Liver (tissue), 7 donors: ENCODE measurements at regions not wholly inside any gene's neighbourhood (a gene's known extent, or its start where the extent isn't known, plus 50 kb on each side); places are given as distances from the start of the nearest gene placed in this dataset.

Experiments used
- DNase-seq: peaks from one replicate; pipeline ENCODE4 v3.0.0-alpha.2; 2017; ENCODE audit warnings: low spot score
- H3K27ac ChIP-seq, 2 donors: one replicate each; pipeline ENCODE4 v1.7.0; 2013; ENCODE audit warnings: inconsistent platforms in 2 of 2, low read length in 2 of 2, control low read depth in 1 of 2, low read depth in 1 of 2, mild to moderate bottlenecking in 1 of 2
- H3K27me3 ChIP-seq, 4 donors: one replicate each; pipeline versions ENCODE4 v1.6.1 to v1.7.0; 2013; ENCODE audit warnings: low read length in 3 of 4, inconsistent platforms in 1 of 4, mild to moderate bottlenecking in 1 of 4, moderate library complexity in 1 of 4; ENCODE audit not compliant: control insufficient read depth in 4 of 4, insufficient read depth in 4 of 4
- H3K36me3 ChIP-seq, 4 donors: one replicate each; pipeline versions ENCODE4 v1.6.1 to v1.7.0; 2013; ENCODE audit warnings: low read length in 3 of 4, mild to moderate bottlenecking in 3 of 4, low read depth in 1 of 4, moderate library complexity in 1 of 4; ENCODE audit not compliant: control insufficient read depth in 4 of 4, insufficient read depth in 3 of 4
- H3K4me1 ChIP-seq, 4 donors: one replicate each; pipeline versions ENCODE4 v1.6.1 to v1.7.0; 2013; ENCODE audit warnings: low read length in 3 of 4, mild to moderate bottlenecking in 3 of 4, moderate library complexity in 1 of 4; ENCODE audit not compliant: control insufficient read depth in 4 of 4, insufficient read depth in 4 of 4
- H3K4me3 ChIP-seq, 3 donors: one replicate each; pipeline versions ENCODE4 v1.6.1 to v1.7.0; 2013; ENCODE audit warnings: low read length in 3 of 3, control low read depth in 1 of 3, low read depth in 1 of 3, mild to moderate bottlenecking in 1 of 3
- H3K9ac ChIP-seq, 2 donors: one replicate each; pipeline ENCODE4 v1.7.0; 2013; ENCODE audit warnings: low read length in 2 of 2, mild to moderate bottlenecking in 2 of 2, moderate library complexity in 2 of 2, control low read depth in 1 of 2, low read depth in 1 of 2
- H3K9me3 ChIP-seq, 4 donors: one replicate each; pipeline versions ENCODE4 v1.6.1 to v1.7.0; 2013; ENCODE audit warnings: low read length in 3 of 4; ENCODE audit not compliant: control insufficient read depth in 4 of 4
- EGR1 ChIP-seq, 2 donors: IDR thresholded peaks; 2 replicates each; pipeline ENCODE4 v1.6.1; 2016 to 2018; ENCODE audit warnings: antibody characterized with exemption in 2 of 2, low read depth in 2 of 2
- FOXA2 ChIP-seq: IDR thresholded peaks from 2 replicates; pipeline ENCODE4 v1.6.1; 2016; ENCODE audit warnings: antibody characterized with exemption
- GABPA ChIP-seq, 2 donors: IDR thresholded peaks in 1 of 2; conservative IDR thresholded peaks in 1 of 2; 2 replicates each; pipeline ENCODE4 v1.6.1; 2016; ENCODE audit warnings: antibody characterized with exemption in 2 of 2, mild to moderate bottlenecking in 1 of 2, moderate library complexity in 1 of 2
- HNF4A ChIP-seq, 2 donors: conservative IDR thresholded peaks; 2 replicates each; pipeline ENCODE4 v1.6.1; 2016; ENCODE audit warnings: antibody characterized with exemption in 2 of 2, mild to moderate bottlenecking in 2 of 2
- JUND ChIP-seq, 2 donors: IDR thresholded peaks; 2 replicates each; pipeline ENCODE4 v1.6.1; 2016; ENCODE audit warnings: antibody characterized with exemption in 2 of 2
- RAD21 ChIP-seq, 2 donors: IDR thresholded peaks; 2 replicates each; pipeline ENCODE4 v1.6.1; 2016; ENCODE audit warnings: antibody characterized with exemption in 2 of 2, mild to moderate bottlenecking in 2 of 2
- SP1 ChIP-seq: IDR thresholded peaks from 2 replicates; pipeline ENCODE4 v1.6.1; 2018; ENCODE audit warnings: antibody characterized with exemption, mild to moderate bottlenecking
- TAF1 ChIP-seq: conservative IDR thresholded peaks from 2 replicates; pipeline ENCODE4 v1.6.1; 2016; ENCODE audit warnings: antibody characterized with exemption, mild to moderate bottlenecking
- ZBTB33 ChIP-seq: IDR thresholded peaks from 2 replicates; pipeline ENCODE4 v1.6.1; 2016; ENCODE audit warnings: antibody characterized with exemption
- whole genome bisulfite sequencing: extraction: QIAGEN DNeasy Blood & Tissue Kit; methylation state at CpG from one replicate; pipeline ENCODE4 v1.1.7; 2013; 5-methylcytosine and 5-hydroxymethylcytosine counted together
- TF ChIP-seq, protein P1 (sequence below): IDR thresholded peaks from 2 replicates; pipeline ENCODE4 v1.6.1; 2016; ENCODE audit warnings: antibody characterized with exemption, mild to moderate bottlenecking
- donor health status: healthy.
- donor health status: healthy.
- donor health status: healthy.
- donor health status: healthy.

DNA sequence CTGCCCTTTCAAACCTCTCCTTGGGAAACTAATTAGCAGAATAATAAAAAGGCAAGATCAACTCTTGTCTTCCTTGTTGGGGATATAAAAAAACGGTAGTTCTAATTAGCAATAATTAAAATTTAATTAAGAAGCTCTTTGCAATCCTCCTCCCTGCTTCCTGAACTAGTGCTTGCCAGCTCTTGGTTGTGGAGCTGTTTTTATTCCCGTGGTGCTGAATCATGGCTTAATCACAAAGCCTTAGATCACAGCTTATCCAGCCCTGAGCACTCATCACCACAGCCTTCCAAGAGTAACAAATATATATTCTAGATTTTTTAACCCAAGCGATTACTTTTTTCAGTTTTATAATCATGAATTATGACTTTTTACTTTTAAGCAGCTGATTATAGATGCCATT is 63.2 kb upstream of the INSM2 start:
- no peaks in the 10 kb centered on the region for H3K27me3 ChIP-seq
- no peaks in the 10 kb centered on the region for H3K4me1 ChIP-seq
- no peak overlapping the region for H3K9ac ChIP-seq
- no peaks in the 10 kb centered on the region for H3K9me3 ChIP-seq
- TF ChIP-seq SP1 = no peak
- TF ChIP-seq, protein P1, sequence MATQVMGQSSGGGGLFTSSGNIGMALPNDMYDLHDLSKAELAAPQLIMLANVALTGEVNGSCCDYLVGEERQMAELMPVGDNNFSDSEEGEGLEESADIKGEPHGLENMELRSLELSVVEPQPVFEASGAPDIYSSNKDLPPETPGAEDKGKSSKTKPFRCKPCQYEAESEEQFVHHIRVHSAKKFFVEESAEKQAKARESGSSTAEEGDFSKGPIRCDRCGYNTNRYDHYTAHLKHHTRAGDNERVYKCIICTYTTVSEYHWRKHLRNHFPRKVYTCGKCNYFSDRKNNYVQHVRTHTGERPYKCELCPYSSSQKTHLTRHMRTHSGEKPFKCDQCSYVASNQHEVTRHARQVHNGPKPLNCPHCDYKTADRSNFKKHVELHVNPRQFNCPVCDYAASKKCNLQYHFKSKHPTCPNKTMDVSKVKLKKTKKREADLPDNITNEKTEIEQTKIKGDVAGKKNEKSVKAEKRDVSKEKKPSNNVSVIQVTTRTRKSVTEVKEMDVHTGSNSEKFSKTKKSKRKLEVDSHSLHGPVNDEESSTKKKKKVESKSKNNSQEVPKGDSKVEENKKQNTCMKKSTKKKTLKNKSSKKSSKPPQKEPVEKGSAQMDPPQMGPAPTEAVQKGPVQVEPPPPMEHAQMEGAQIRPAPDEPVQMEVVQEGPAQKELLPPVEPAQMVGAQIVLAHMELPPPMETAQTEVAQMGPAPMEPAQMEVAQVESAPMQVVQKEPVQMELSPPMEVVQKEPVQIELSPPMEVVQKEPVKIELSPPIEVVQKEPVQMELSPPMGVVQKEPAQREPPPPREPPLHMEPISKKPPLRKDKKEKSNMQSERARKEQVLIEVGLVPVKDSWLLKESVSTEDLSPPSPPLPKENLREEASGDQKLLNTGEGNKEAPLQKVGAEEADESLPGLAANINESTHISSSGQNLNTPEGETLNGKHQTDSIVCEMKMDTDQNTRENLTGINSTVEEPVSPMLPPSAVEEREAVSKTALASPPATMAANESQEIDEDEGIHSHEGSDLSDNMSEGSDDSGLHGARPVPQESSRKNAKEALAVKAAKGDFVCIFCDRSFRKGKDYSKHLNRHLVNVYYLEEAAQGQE = peak; percentile 86
- WGBS = 8% methylated on average over 3 of the region's 3 CpGs
- no peak overlapping the region for H3K27ac ChIP-seq
- H3K4me3 ChIP-seq = no peak overlapping the region
- H3K36me3 ChIP-seq = no peaks in the 10 kb centered on the region
- DNase-seq = no peak

DNA sequence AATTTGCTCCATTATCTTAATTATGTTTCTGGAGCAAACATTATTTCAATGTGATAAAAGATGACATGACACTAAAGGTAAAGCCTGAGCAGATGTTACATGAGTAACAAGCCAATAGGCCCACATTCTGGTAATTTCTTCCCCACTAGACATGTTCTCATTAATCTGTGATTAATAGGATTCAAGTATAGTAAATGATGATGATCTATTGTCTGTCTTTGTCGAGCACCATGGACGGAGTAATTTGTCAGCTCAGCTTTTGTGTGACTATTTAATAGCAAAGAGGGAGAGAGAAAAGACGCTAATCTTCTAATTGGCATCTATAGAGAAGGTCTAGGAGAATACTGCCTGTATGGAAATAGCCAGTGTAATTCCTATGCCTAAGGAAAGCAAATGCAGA is 62.2 kb upstream of the INSM2 start:
- DNase-seq = no peak
- H3K36me3 ChIP-seq = no peaks in the 10 kb centered on the region
- H3K4me1 ChIP-seq = no peaks in the 10 kb centered on the region
- WGBS = 78% methylated on average over 3 of the region's 3 CpGs
- H3K9me3 ChIP-seq = no peaks in the 10 kb centered on the region
- TF ChIP-seq JUND (IDR thresholded peaks at IDR 0.05) = no peak
- TF ChIP-seq, protein P1 = no peak
- TF ChIP-seq EGR1 (IDR thresholded peaks at IDR 0.05; ENCODE audit: low read depth in 2 of 2) = no peak
- TF ChIP-seq TAF1 = no peak
- no peak for TF ChIP-seq GABPA (IDR thresholded peaks at IDR 0.05 in 1 of 2, conservative IDR thresholded peaks at IDR 0.05 in 1 of 2)
- no peak for TF ChIP-seq RAD21 (IDR thresholded peaks at IDR 0.05)
- no peak for TF ChIP-seq HNF4A (conservative IDR thresholded peaks at IDR 0.05)
- no peaks in the 10 kb centered on the region for H3K27me3 ChIP-seq
- H3K9ac ChIP-seq = no peak overlapping the region
- H3K4me3 ChIP-seq = no peak overlapping the region
- no peak overlapping the region for H3K27ac ChIP-seq

- 88% methylated on average over 1 of the region's 1 CpG for WGBS
- Histone ChIP-seq H3K4me1 (no peaks in the 10 kb centered on the region), H3K9me3 (no peaks in the 10 kb centered on the region), H3K9ac (no peak overlapping the region), H3K36me3 (no peaks in the 10 kb centered on the region), H3K27me3 (peaks cover 0 to 8% (median 0%) of the 10 kb centered on the region in 4 donors), H3K27ac (no peak overlapping the region), H3K4me3 (no peak overlapping the region)
- DNase-seq = no peak
- TF ChIP-seq GABPA (IDR thresholded peaks at IDR 0.05 in 1 of 2, conservative IDR thresholded peaks at IDR 0.05 in 1 of 2) = no peak
- TF ChIP-seq ZBTB33 = no peak
- TF ChIP-seq SP1 = no peak
- TF ChIP-seq FOXA2 = no peak
These were observed 59.6 kb upstream of the INSM2 start for GRCh38 chr14:35474323-35474722.
